ENCODE measurements at regions not wholly inside any gene's neighbourhood (a gene's known extent, or its start where the extent isn't known, plus 50 kb on each side); places are given as distances from the start of the nearest gene placed in this dataset.

DNA sequence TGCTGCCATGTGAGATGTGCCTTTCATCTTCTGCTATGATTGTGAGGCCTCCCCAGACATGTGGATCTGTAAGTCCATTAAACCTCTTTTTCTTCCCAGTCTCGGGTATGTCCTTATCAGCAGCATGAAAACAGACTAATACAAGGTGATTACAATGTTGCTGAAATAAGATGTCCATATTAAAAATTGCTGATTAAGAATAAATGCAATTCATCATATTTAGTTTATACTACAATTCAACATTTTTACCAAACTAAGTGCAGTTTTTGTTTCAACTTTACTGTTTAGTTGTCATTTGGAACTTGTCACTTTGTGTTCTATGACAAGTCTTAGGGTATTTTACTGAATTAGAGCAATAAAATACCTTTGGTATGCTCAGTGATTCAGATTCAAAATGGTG is 127.6 kb upstream of the TMCO5A start:
- Histone ChIP-seq H3K27ac (no peak overlapping the region), H3K4me3 (no peak overlapping the region), H3K4me1 (no peaks in the 10 kb centered on the region), H3K27me3 (no peaks in the 10 kb centered on the region), H3K36me3 (no peaks in the 10 kb centered on the region), H3K9me3 (no peaks in the 10 kb centered on the region)
- TF ChIP-seq, protein P1, sequence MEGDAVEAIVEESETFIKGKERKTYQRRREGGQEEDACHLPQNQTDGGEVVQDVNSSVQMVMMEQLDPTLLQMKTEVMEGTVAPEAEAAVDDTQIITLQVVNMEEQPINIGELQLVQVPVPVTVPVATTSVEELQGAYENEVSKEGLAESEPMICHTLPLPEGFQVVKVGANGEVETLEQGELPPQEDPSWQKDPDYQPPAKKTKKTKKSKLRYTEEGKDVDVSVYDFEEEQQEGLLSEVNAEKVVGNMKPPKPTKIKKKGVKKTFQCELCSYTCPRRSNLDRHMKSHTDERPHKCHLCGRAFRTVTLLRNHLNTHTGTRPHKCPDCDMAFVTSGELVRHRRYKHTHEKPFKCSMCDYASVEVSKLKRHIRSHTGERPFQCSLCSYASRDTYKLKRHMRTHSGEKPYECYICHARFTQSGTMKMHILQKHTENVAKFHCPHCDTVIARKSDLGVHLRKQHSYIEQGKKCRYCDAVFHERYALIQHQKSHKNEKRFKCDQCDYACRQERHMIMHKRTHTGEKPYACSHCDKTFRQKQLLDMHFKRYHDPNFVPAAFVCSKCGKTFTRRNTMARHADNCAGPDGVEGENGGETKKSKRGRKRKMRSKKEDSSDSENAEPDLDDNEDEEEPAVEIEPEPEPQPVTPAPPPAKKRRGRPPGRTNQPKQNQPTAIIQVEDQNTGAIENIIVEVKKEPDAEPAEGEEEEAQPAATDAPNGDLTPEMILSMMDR (IDR thresholded peaks at IDR 0.05) = no peak
- intact Hi-C loops (cut with DNase I; ENCODE audit: low total_unique reads) = no loop called here
- DNase-seq = no peak

DNA sequence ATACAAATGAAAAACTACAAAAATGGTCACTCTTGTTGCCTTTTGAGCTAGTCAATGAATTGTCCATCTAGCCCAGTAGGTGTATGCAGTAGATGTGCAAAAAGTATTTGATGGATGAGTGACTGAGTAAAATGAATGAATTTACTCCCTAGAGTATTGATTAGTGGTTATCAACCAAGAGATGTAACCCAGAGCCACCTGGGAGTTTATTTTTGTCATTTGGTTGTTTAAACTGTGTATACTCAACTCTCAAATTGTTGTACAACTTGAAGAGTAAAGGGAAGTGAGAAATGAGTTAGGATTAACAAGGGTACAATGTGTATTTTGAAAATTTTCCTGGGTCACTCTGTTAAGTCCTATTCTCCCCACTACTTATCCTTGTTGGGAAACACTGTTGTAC is 124.1 kb upstream of the TMCO5A start:
- intact Hi-C loops (cut with DNase I; ENCODE audit: low total_unique reads) = no loop called here
- TF ChIP-seq, protein P1 (IDR thresholded peaks at IDR 0.05) = no peak

GRCh38 chr15:37813306-37813705 is 121.1 kb upstream of the TMCO5A start:
- H3K9me3 ChIP-seq = no peaks in the 10 kb centered on the region

More for the DNA sequence above, 124.1 kb upstream of the TMCO5A start:
- H3K4me3 ChIP-seq = no peak overlapping the region
- H3K27me3 ChIP-seq = no peaks in the 10 kb centered on the region
- H3K9me3 ChIP-seq = no peaks in the 10 kb centered on the region
- H3K4me1 ChIP-seq = no peaks in the 10 kb centered on the region
- DNase-seq = no peak
- no peaks in the 10 kb centered on the region for H3K36me3 ChIP-seq
- H3K27ac ChIP-seq = no peak overlapping the region

DNA sequence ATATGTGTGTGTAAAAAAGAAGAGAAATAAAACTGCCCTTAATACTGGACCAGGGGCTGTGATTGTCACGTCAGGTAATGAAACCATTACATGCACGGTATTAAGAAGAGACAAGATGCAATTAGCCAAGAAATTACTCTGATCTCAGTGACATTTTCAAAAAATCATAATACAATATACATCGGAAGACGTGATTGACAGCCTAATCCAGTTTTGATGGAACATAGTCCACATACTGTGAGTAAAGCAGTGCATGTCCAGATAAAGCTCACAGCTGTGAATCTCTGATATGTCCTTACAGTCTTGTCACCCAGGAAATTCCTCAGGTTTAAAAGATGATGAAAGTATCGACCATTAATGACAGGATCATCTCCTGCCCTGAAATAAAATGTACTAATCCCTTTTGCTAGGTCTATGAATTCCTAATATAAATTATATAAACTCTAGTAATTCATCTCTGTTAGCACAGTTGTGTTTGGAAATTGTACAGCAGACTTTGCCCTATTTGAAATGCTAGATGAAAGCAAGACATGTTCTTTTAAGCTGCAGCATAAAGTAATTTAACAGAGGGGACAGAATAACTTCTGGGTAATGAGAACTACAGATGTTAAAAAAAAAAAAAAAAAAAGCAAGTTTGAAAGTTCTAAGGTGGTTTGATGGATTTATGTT is 119.5 kb upstream of the TMCO5A start:
- TF ChIP-seq, protein P1 (IDR thresholded peaks at IDR 0.05) = no peak
- intact Hi-C loops (cut with DNase I; ENCODE audit: low total_unique reads) = no loop called here
- H3K27me3 ChIP-seq = no peaks in the 10 kb centered on the region
- H3K4me1 ChIP-seq = no peaks in the 10 kb centered on the region
- H3K4me3 ChIP-seq = no peak overlapping the region
- no peaks in the 10 kb centered on the region for H3K36me3 ChIP-seq
- H3K27ac ChIP-seq = no peak overlapping the region
- no peak for DNase-seq
- H3K9me3 ChIP-seq = no peaks in the 10 kb centered on the region

More at GRCh38 chr15:37813306-37813705, 121.1 kb upstream of the TMCO5A start:
- no peak for DNase-seq
- no peak overlapping the region for H3K27ac ChIP-seq
- TF ChIP-seq, protein P1 (IDR thresholded peaks at IDR 0.05) = no peak
- no peaks in the 10 kb centered on the region for H3K27me3 ChIP-seq
- intact Hi-C loops (cut with DNase I; ENCODE audit: low total_unique reads) = no loop called here
- no peaks in the 10 kb centered on the region for H3K4me1 ChIP-seq
- H3K4me3 ChIP-seq = no peak overlapping the region
- no peaks in the 10 kb centered on the region for H3K36me3 ChIP-seq

DNA sequence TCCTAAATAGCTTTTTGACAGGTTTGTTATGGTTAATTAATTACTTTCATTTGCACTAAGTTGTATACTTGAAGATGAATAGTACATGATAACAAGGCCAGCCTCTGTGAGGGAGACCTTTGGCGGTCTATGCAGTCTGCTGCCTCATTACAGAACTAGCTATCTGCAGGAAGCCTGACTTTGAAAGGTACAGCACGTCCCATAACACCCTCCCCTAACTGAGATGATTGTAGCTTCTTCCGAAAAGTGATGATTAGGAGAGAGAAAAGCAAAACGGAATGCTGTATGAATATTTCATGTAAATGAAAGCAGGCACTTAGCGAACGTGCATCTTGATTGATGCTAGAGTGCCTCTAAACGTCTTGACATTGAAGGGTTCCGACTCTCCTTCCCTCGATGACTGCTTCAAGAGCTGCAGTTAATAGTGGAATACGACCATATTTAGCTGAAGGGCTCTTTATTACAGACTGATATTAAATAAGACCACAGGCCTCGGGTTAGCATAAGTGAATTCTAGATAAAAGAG is 116.2 kb upstream of the TMCO5A start:
- Histone ChIP-seq H3K27ac (no peak overlapping the region), H3K9me3 (no peaks in the 10 kb centered on the region), H3K4me3 (no peak overlapping the region), H3K27me3 (no peaks in the 10 kb centered on the region), H3K36me3 (no peaks in the 10 kb centered on the region), H3K4me1 (no peaks in the 10 kb centered on the region)
- TF ChIP-seq, protein P1 (IDR thresholded peaks at IDR 0.05) = no peak
- intact Hi-C loops (cut with DNase I; ENCODE audit: low total_unique reads) = no loop called here
- DNase-seq = no peak

Data from tibial artery (tissue), 4 donors.